CD14-positive monocyte (primary cell): ENCODE measurements at regions not wholly inside any gene's neighbourhood (a gene's known extent, or its start where the extent isn't known, plus 50 kb on each side); places are given as distances from the start of the nearest gene placed in this dataset.

Source experiments
- DNase-seq, 3 donors: peaks; one replicate each; pipeline ENCODE4 v3.0.0-alpha.2; 2011 to 2022
- H2AFZ ChIP-seq: 2 replicates; pipeline ENCODE4 v1.6.0; 2012; ENCODE audit warnings: mild to moderate bottlenecking, low read depth, low read length, inconsistent platforms; ENCODE audit not compliant: insufficient read depth, poor library complexity, severe bottlenecking
- H3K27ac ChIP-seq, 2 donors: 1 replicate in 1 of 2; 2 replicates in 1 of 2; pipeline ENCODE4 v1.5.1; 2012 to 2013; ENCODE audit warnings: low read length in 2 of 2, control low read depth in 1 of 2, inconsistent platforms in 1 of 2, low read depth in 1 of 2, mild to moderate bottlenecking in 1 of 2
- H3K27me3 ChIP-seq, 2 donors: one replicate each; pipeline versions ENCODE4 v1.6.0 to v1.6.1; 2011 to 2013; ENCODE audit warnings: low read length in 2 of 2; ENCODE audit not compliant: control insufficient read depth in 2 of 2, insufficient read depth in 2 of 2
- H3K36me3 ChIP-seq, 2 donors: replicated peaks in 1 of 2; 1 replicate in 1 of 2; 2 replicates in 1 of 2; pipeline versions ENCODE4 v1.5.1 to v1.6.1; 2012 to 2013; ENCODE audit warnings: low read length in 2 of 2, control low read depth in 1 of 2, inconsistent platforms in 1 of 2, mild to moderate bottlenecking in 1 of 2; ENCODE audit not compliant: insufficient read depth in 2 of 2, control insufficient read depth in 1 of 2
- H3K4me1 ChIP-seq, 2 donors: 1 replicate in 1 of 2; 2 replicates in 1 of 2; pipeline versions ENCODE4 v1.5.1 to v1.6.1; 2012 to 2013; ENCODE audit warnings: low read length in 2 of 2, control low read depth in 1 of 2, inconsistent platforms in 1 of 2, mild to moderate bottlenecking in 1 of 2, moderate library complexity in 1 of 2; ENCODE audit not compliant: insufficient read depth in 2 of 2, control insufficient read depth in 1 of 2
- H3K4me2 ChIP-seq: replicated peaks from 2 replicates; pipeline ENCODE3; 2012; ENCODE audit warnings: low read length, moderate library complexity, mild to moderate bottlenecking; ENCODE audit not compliant: poor library complexity, severe bottlenecking; ENCODE audit errors: extremely low read depth
- H3K4me3 ChIP-seq, 3 experiments: fragments of 200-600 bp in 1 of 3; sonication (generic) in 1 of 3; replicated peaks in 1 of 3; 1 replicate in 2 of 3; 2 replicates in 1 of 3; pipeline ENCODE4 v1.5.1; 2011 to 2013; ENCODE audit warnings: low read length in 3 of 3, mild to moderate bottlenecking in 3 of 3, control low read depth in 2 of 3, low read depth in 2 of 3, inconsistent platforms in 1 of 3, moderate library complexity in 1 of 3
- H3K79me2 ChIP-seq: 2 replicates; pipeline ENCODE4 v1.6.0; 2012; ENCODE audit warnings: mild to moderate bottlenecking, control low read depth, inconsistent platforms, low read length, moderate library complexity; ENCODE audit not compliant: insufficient read depth
- H3K9ac ChIP-seq: 2 replicates; pipeline ENCODE4 v1.6.0; 2017; ENCODE audit warnings: low read length, mild to moderate bottlenecking; ENCODE audit not compliant: insufficient read depth, poor library complexity, severe bottlenecking
- H3K9me3 ChIP-seq, 2 donors: replicated peaks in 1 of 2; 1 replicate in 1 of 2; 2 replicates in 1 of 2; pipeline versions ENCODE4 v1.5.1 to v1.6.1; 2012 to 2013; ENCODE audit warnings: low read length in 2 of 2, control low read depth in 1 of 2; ENCODE audit not compliant: control insufficient read depth in 1 of 2, insufficient read depth in 1 of 2
- H4K20me1 ChIP-seq: 2 replicates; pipeline ENCODE4 v1.6.0; 2012; ENCODE audit warnings: mild to moderate bottlenecking, low read length, control low read depth, moderate library complexity; ENCODE audit not compliant: insufficient read depth
- H3K27ac Mint-ChIP-seq, 7 donors: one replicate each; pipeline ENCODE4 v1.8.0; 2020; ENCODE audit warnings: mild to moderate bottlenecking in 7 of 7, mixed read lengths in 7 of 7, moderate library complexity in 6 of 7, inconsistent platforms in 2 of 7
- H3K27me3 Mint-ChIP-seq, 3 donors: one replicate each; pipeline ENCODE4 v1.8.0; 2021 to 2022; ENCODE audit warnings: low read depth in 3 of 3, mild to moderate bottlenecking in 3 of 3, mixed read lengths in 3 of 3, moderate library complexity in 3 of 3, inconsistent platforms in 1 of 3
- H3K36me3 Mint-ChIP-seq, 2 donors: one replicate each; pipeline ENCODE4 v1.8.0; 2020; ENCODE audit warnings: mixed read lengths in 2 of 2, inconsistent platforms in 1 of 2, mild to moderate bottlenecking in 1 of 2
- H3K4me1 Mint-ChIP-seq: one replicate; pipeline ENCODE4 v1.8.0; 2020; ENCODE audit warnings: mild to moderate bottlenecking, mixed read lengths
- H3K4me3 Mint-ChIP-seq, 2 donors: one replicate each; pipeline ENCODE4 v1.8.0; 2020; ENCODE audit warnings: mild to moderate bottlenecking in 2 of 2, mixed read lengths in 2 of 2, moderate library complexity in 1 of 2
- H3K9me3 Mint-ChIP-seq, 7 donors: one replicate each; pipeline ENCODE4 v1.8.0; 2020 to 2022; ENCODE audit warnings: mixed read lengths in 7 of 7, mild to moderate bottlenecking in 6 of 7, moderate library complexity in 6 of 7, inconsistent platforms in 2 of 7
- CTCF ChIP-seq: fragments of 200-600 bp; IDR thresholded peaks from one replicate; pipeline ENCODE4 v1.8.0; 2022; ENCODE audit warnings: antibody characterized with exemption, mild to moderate bottlenecking
- WGBS: methylation state at CpG from one replicate; pipeline ENCODE4 v1.1.5; 2013; ENCODE audit warnings: missing lambda C conversion rate; ENCODE audit not compliant: insufficient coverage; 5-methylcytosine and 5-hydroxymethylcytosine counted together
- intact Hi-C, 2 donors: fragments of 100-400 bp; cut with micrococcal nuclease; formaldehyde crosslinking; loops; one replicate each; pipeline versions ENCODE4 v1.15.0 to v1.15.1; 2023

GRCh38 chr2:83368916-83369315 lies 1090.2 kb downstream of the SUCLG1 start:
- no peaks in the 10 kb centered on the region for H3K36me3 ChIP-seq
- Mint-ChIP-seq H3K4me3 (no peak overlapping the region), H3K9me3 (peaks cover 0 to 12% (median 3%) of the 10 kb centered on the region in 7 donors), H3K27ac (no peak overlapping the region), H3K36me3 (no peaks in the 10 kb centered on the region), H3K4me1 (no peaks in the 10 kb centered on the region), H3K27me3 (peaks cover 0 to 1% (median 0%) of the 10 kb centered on the region in 3 donors)
- no peak for DNase-seq
- no peaks in the 10 kb centered on the region for H3K79me2 ChIP-seq
- peaks cover 0 to 3% of the 10 kb centered on the region in 2 donors for H3K9me3 ChIP-seq
- no peak for TF ChIP-seq CTCF
- H4K20me1 ChIP-seq, result no peaks in the 10 kb centered on the region
- H3K27ac ChIP-seq, result no peak overlapping the region
- H3K27me3 ChIP-seq, result no peaks in the 10 kb centered on the region
- H2AFZ ChIP-seq, result no peak overlapping the region
- no peak overlapping the region for H3K4me3 ChIP-seq
- intact Hi-C loops, result no loop called here
- no CpG with 5 or more reads among the region's 3 CpGs for WGBS
- no peak overlapping the region for H3K9ac ChIP-seq
- H3K4me1 ChIP-seq, result no peaks in the 10 kb centered on the region
- H3K4me2 ChIP-seq, result no peak overlapping the region

- Histone ChIP-seq H2AFZ (no peak overlapping the region), H3K4me3 (no peak overlapping the region), H3K4me1 (no peaks in the 10 kb centered on the region), H3K9me3 (peaks cover 0 to 3% of the 10 kb centered on the region in 2 donors), H3K9ac (no peak overlapping the region), H3K79me2 (no peaks in the 10 kb centered on the region), H3K27ac (no peak overlapping the region), H3K4me2 (no peak overlapping the region), H3K36me3 (no peaks in the 10 kb centered on the region), H3K27me3 (no peaks in the 10 kb centered on the region), H4K20me1 (no peaks in the 10 kb centered on the region)
- peaks cover 0 to under 1% (median 0%) of the 10 kb centered on the region in 3 donors for H3K27me3 Mint-ChIP-seq
- H3K36me3 Mint-ChIP-seq, result no peaks in the 10 kb centered on the region
- no peak overlapping the region for H3K4me3 Mint-ChIP-seq
- intact Hi-C loops, result no loop called here
- no peak for DNase-seq
- TF ChIP-seq CTCF, result no peak
- no peaks in the 10 kb centered on the region for H3K4me1 Mint-ChIP-seq
- no CpG with 5 or more reads among the region's 2 CpGs for WGBS
- peaks cover 0 to 12% (median 3%) of the 10 kb centered on the region in 7 donors for H3K9me3 Mint-ChIP-seq
- no peak overlapping the region for H3K27ac Mint-ChIP-seq
These were observed 1090.6 kb downstream of the SUCLG1 start for GRCh38 chr2:83368461-83368860.
